Neural progenitor cell (in vitro differentiated cells): ENCODE measurements at regions not wholly inside any gene's neighbourhood (a gene's known extent, or its start where the extent isn't known, plus 50 kb on each side); places are given as distances from the start of the nearest gene placed in this dataset.
"Not testable (repeated sequence)": the region's sequence is repeated elsewhere in the genome, so short reads cannot be mapped to it uniquely, and the experiment has no call there.

Experiments used
- DNase-seq: peaks from one replicate; pipeline ENCODE4 v3.0.0-alpha.2; 2016; ENCODE audit warnings: low spot score
- H2AFZ ChIP-seq: fragments of 200-600 bp; sonication (generic); replicated peaks from 2 replicates; pipeline ENCODE4 v1.6.1; 2016; ENCODE audit warnings: antibody characterized with exemption
- H3F3A ChIP-seq: fragments of 200-600 bp; sonication (generic); 2 replicates; pipeline ENCODE4 v1.6.1; 2016; ENCODE audit warnings: antibody characterized with exemption, low read depth
- H3K27ac ChIP-seq: fragments of 200-600 bp; sonication (generic); 2 replicates; pipeline ENCODE4 v1.5.1; 2016; ENCODE audit warnings: mild to moderate bottlenecking
- H3K27me3 ChIP-seq: fragments of 200-600 bp; sonication (generic); 2 replicates; pipeline ENCODE4 v1.6.1; 2016; ENCODE audit warnings: mild to moderate bottlenecking, moderate library complexity
- H3K36me3 ChIP-seq: fragments of 200-600 bp; sonication (generic); 2 replicates; pipeline ENCODE4 v1.5.1; 2016
- H3K4me1 ChIP-seq: fragments of 200-600 bp; sonication (generic); 2 replicates; pipeline ENCODE4 v1.6.1; 2016; ENCODE audit warnings: mixed run types
- H3K4me2 ChIP-seq: fragments of 200-600 bp; sonication (generic); 2 replicates; pipeline ENCODE4 v1.6.1; 2016
- H3K4me3 ChIP-seq: fragments of 200-600 bp; sonication (generic); 2 replicates; pipeline ENCODE4 v1.5.1; 2016
- H3K79me2 ChIP-seq: fragments of 200-600 bp; sonication (generic); 2 replicates; pipeline ENCODE4 v1.6.1; 2016; ENCODE audit warnings: low read depth
- H3K9ac ChIP-seq: fragments of 200-600 bp; sonication (generic); 2 replicates; pipeline ENCODE4 v1.6.1; 2016
- H3K9me3 ChIP-seq: fragments of 200-600 bp; sonication (generic); 2 replicates; pipeline ENCODE4 v1.5.1; 2016; ENCODE audit warnings: low read depth
- H4K20me1 ChIP-seq: fragments of 200-600 bp; sonication (generic); 2 replicates; pipeline ENCODE4 v1.6.1; 2016; ENCODE audit warnings: low read depth
- H3K27ac Mint-ChIP-seq: 3 replicates; pipeline ENCODE4 v1.8.0; 2021; ENCODE audit warnings: mixed read lengths
- H3K27me3 Mint-ChIP-seq: 2 replicates; pipeline ENCODE4 v1.8.0; 2022; ENCODE audit warnings: low read depth, mild to moderate bottlenecking, inconsistent platforms, moderate library complexity, mixed read lengths; ENCODE audit not compliant: insufficient read depth
- H3K36me3 Mint-ChIP-seq: 3 replicates; pipeline ENCODE4 v1.8.0; 2021; ENCODE audit warnings: mixed read lengths
- H3K4me1 Mint-ChIP-seq: 3 replicates; pipeline ENCODE4 v1.8.0; 2021; ENCODE audit warnings: mixed read lengths
- H3K4me3 Mint-ChIP-seq: 3 replicates; pipeline ENCODE4 v1.8.0; 2021; ENCODE audit warnings: mild to moderate bottlenecking, moderate library complexity, mixed read lengths
- H3K9me3 Mint-ChIP-seq: 3 replicates; pipeline ENCODE4 v1.8.0; 2020; ENCODE audit warnings: mixed read lengths
- EZH2 ChIP-seq: fragments of 200-600 bp; sonication (generic); IDR thresholded peaks from 2 replicates; pipeline ENCODE4 v1.6.1; 2017; ENCODE audit warnings: antibody characterized with exemption, mild to moderate bottlenecking, moderate library complexity
- EZH2phosphoT487 ChIP-seq: fragments of 200-600 bp; sonication (generic); IDR thresholded peaks from 2 replicates; pipeline ENCODE4 v1.6.1; 2017; ENCODE audit warnings: antibody characterized with exemption
- TF ChIP-seq, protein P1 (sequence below): fragments of 200-600 bp; sonication (generic); IDR thresholded peaks from 2 replicates; pipeline ENCODE4 v1.5.1; 2017; ENCODE audit warnings: antibody characterized with exemption, mild to moderate bottlenecking

GRCh38 chr3:1456781-1457311 is 364.0 kb downstream of the CNTN6 start:
- H3K4me3 Mint-ChIP-seq, result no peak overlapping the region
- no peak overlapping the region for H3K9ac ChIP-seq
- H3K9me3 Mint-ChIP-seq, result no peaks in the 10 kb centered on the region

GRCh38 chr3:1462371-1462770 is 369.5 kb downstream of the CNTN6 start:
- H3K4me1 Mint-ChIP-seq, result peaks cover under 1% of the 10 kb centered on the region
- H3K9me3 Mint-ChIP-seq, result peaks cover 2% of the 10 kb centered on the region
- Histone ChIP-seq H3K36me3 (no peaks in the 10 kb centered on the region), H3K4me1 (no peaks in the 10 kb centered on the region), H3K4me3 (no peak overlapping the region), H3K9ac (no peak overlapping the region), H3K4me2 (no peak overlapping the region), H2AFZ (no peak overlapping the region), H3K27me3 (no peaks in the 10 kb centered on the region), H4K20me1 (no peaks in the 10 kb centered on the region), H3K27ac (no peak overlapping the region), H3F3A (no peaks in the 10 kb centered on the region), H3K79me2 (no peaks in the 10 kb centered on the region), H3K9me3 (no peaks in the 10 kb centered on the region)
- DNase-seq, result no peak
- peaks cover 2% of the 10 kb centered on the region for H3K27me3 Mint-ChIP-seq
- no peak overlapping the region for H3K27ac Mint-ChIP-seq
- H3K4me3 Mint-ChIP-seq, result no peak overlapping the region
- TF ChIP-seq, protein P1, sequence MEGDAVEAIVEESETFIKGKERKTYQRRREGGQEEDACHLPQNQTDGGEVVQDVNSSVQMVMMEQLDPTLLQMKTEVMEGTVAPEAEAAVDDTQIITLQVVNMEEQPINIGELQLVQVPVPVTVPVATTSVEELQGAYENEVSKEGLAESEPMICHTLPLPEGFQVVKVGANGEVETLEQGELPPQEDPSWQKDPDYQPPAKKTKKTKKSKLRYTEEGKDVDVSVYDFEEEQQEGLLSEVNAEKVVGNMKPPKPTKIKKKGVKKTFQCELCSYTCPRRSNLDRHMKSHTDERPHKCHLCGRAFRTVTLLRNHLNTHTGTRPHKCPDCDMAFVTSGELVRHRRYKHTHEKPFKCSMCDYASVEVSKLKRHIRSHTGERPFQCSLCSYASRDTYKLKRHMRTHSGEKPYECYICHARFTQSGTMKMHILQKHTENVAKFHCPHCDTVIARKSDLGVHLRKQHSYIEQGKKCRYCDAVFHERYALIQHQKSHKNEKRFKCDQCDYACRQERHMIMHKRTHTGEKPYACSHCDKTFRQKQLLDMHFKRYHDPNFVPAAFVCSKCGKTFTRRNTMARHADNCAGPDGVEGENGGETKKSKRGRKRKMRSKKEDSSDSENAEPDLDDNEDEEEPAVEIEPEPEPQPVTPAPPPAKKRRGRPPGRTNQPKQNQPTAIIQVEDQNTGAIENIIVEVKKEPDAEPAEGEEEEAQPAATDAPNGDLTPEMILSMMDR, result no peak
- TF ChIP-seq EZH2, result no peak
- TF ChIP-seq EZH2phosphoT487, result no peak
- no peaks in the 10 kb centered on the region for H3K36me3 Mint-ChIP-seq

More at GRCh38 chr3:1456781-1457311, 364.0 kb downstream of the CNTN6 start:
- Histone ChIP-seq H3K36me3 (no peaks in the 10 kb centered on the region), H3K9me3 (no peaks in the 10 kb centered on the region), H3K4me3 (no peak overlapping the region), H3K27ac (no peak overlapping the region), H3K4me2 (no peak overlapping the region), H4K20me1 (no peaks in the 10 kb centered on the region), H3K4me1 (no peaks in the 10 kb centered on the region), H3K79me2 (no peaks in the 10 kb centered on the region), H3F3A (no peaks in the 10 kb centered on the region), H2AFZ (no peak overlapping the region), H3K27me3 (no peaks in the 10 kb centered on the region)
- Mint-ChIP-seq H3K27me3 (no peaks in the 10 kb centered on the region), H3K4me1 (peaks cover 10% of the 10 kb centered on the region), H3K36me3 (no peaks in the 10 kb centered on the region), H3K27ac (peak overlapping the region; percentile 76)
- no peak for TF ChIP-seq EZH2
- TF ChIP-seq, protein P1, result no peak
- no peak for TF ChIP-seq EZH2phosphoT487
- no peak for DNase-seq

DNA sequence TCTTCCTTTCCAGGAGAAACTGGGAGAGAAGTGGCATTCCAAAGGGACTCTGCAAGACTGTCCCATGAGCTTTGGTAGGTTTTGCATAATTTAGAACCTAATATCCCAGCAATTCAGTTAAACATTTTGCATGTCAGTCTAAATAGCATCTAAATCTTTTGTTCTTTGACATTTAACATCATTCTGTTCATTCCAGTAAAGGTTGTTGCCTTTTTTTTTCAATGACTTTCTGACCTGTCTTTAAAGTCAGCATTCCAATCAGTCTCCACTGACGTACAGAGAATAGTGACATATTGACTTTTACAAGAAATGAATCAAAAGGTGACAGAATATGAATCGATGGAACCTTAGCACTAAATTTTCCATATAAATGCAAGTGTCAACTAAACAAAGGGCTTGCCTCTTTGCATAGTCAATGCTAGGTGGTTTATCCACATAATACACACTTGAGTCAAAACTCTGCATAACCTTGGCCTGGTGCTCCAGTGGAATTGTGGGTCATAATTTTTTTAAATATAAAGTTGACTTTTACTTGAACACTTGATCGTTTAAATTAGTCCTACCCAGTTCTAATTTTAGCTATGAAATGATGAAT is 370.1 kb downstream of the CNTN6 start:
- H2AFZ ChIP-seq, result no peak overlapping the region
- H3K4me2 ChIP-seq, result no peak overlapping the region
- Mint-ChIP-seq H3K4me1 (no peaks in the 10 kb centered on the region), H3K36me3 (no peaks in the 10 kb centered on the region), H3K9me3 (peaks cover 2% of the 10 kb centered on the region), H3K27ac (no peak overlapping the region), H3K4me3 (no peak overlapping the region), H3K27me3 (peaks cover 2% of the 10 kb centered on the region)
- no peak overlapping the region for H3K4me3 ChIP-seq
- H3K4me1 ChIP-seq, result no peaks in the 10 kb centered on the region
- no peak overlapping the region for H3K27ac ChIP-seq
- no peaks in the 10 kb centered on the region for H3K79me2 ChIP-seq
- TF ChIP-seq, protein P1, result no peak
- TF ChIP-seq EZH2phosphoT487 (no peak), EZH2 (no peak)
- no peaks in the 10 kb centered on the region for H3K9me3 ChIP-seq
- H3K9ac ChIP-seq, result no peak overlapping the region
- no peaks in the 10 kb centered on the region for H3K36me3 ChIP-seq
- H3F3A ChIP-seq, result no peaks in the 10 kb centered on the region
- no peaks in the 10 kb centered on the region for H3K27me3 ChIP-seq
- DNase-seq, result no peak
- H4K20me1 ChIP-seq, result no peaks in the 10 kb centered on the region

- not testable (repeated sequence) for H3K4me1 ChIP-seq
These were observed 372.3 kb downstream of the CNTN6 start for GRCh38 chr3:1465091-1465490.

More at GRCh38 chr3:1465091-1465490, 372.3 kb downstream of the CNTN6 start:
- not testable (repeated sequence) for H3K9ac ChIP-seq, H3K9me3 ChIP-seq, H3K27ac ChIP-seq, H3K27me3 ChIP-seq, H3K4me1 Mint-ChIP-seq, H3F3A ChIP-seq, H3K4me3 ChIP-seq, H3K4me3 Mint-ChIP-seq, H3K36me3 Mint-ChIP-seq, H3K4me2 ChIP-seq, H3K27me3 Mint-ChIP-seq, H3K36me3 ChIP-seq, H2AFZ ChIP-seq, H3K9me3 Mint-ChIP-seq, H4K20me1 ChIP-seq, H3K79me2 ChIP-seq, DNase-seq, H3K27ac Mint-ChIP-seq
